GM12878 (cell line): ENCODE measurements at regions not wholly inside any gene's neighbourhood (a gene's known extent, or its start where the extent isn't known, plus 50 kb on each side); places are given as distances from the start of the nearest gene placed in this dataset.
"Not testable (repeated sequence)": the region's sequence is repeated elsewhere in the genome, so short reads cannot be mapped to it uniquely, and the experiment has no call there.

ENCODE experiments used
- CEBPB ChIP-seq, 2 experiments: fragments of 150-350 bp in 1 of 2; IDR thresholded peaks; 2 replicates each; pipeline ENCODE4 v1.6.1; 2012 to 2014; ENCODE audit warnings: low read depth in 2 of 2, low read length in 2 of 2, borderline replicate concordance in 1 of 2, inconsistent platforms in 1 of 2
- CREB1 ChIP-seq: IDR thresholded peaks from 2 replicates; pipeline ENCODE4 v1.6.1; 2012; ENCODE audit warnings: low read depth, mild to moderate bottlenecking, inconsistent platforms
- CTCF ChIP-seq, 3 experiments: IDR thresholded peaks in 2 of 3; conservative IDR thresholded peaks in 1 of 3; 2 replicates each; pipeline ENCODE4 v1.5.1; 2011; ENCODE audit warnings: low read depth in 3 of 3, low read length in 3 of 3, mild to moderate bottlenecking in 3 of 3, control low read depth in 2 of 3, moderate library complexity in 2 of 3, inconsistent platforms in 1 of 3, mixed read lengths in 1 of 3; ENCODE audit not compliant: control insufficient read depth in 2 of 3, insufficient read depth in 1 of 3; ENCODE audit errors: extremely low read depth in 1 of 3
- ETV6 ChIP-seq, 2 experiments: fragments of 450-650 bp in 1 of 2; IDR thresholded peaks in 1 of 2; conservative IDR thresholded peaks in 1 of 2; 2 replicates each; pipeline ENCODE4 v1.6.1; 2014; ENCODE audit warnings: antibody characterized with exemption in 1 of 2, borderline replicate concordance in 1 of 2, low read depth in 1 of 2, mild to moderate bottlenecking in 1 of 2, moderate library complexity in 1 of 2
- HDAC2 ChIP-seq: fragments of 200-600 bp; sonication (generic); IDR thresholded peaks from 2 replicates; pipeline ENCODE4 v1.6.1; 2017
- HDAC6 ChIP-seq: fragments of 200-600 bp; sonication (generic); IDR thresholded peaks from one replicate; pipeline ENCODE4 v1.8.0; 2017; ENCODE audit warnings: antibody characterized with exemption; ENCODE audit not compliant: unreplicated experiment
- KDM1A ChIP-seq: fragments of 200-600 bp; sonication (generic); IDR thresholded peaks from 2 replicates; pipeline ENCODE4 v1.6.1; 2016; ENCODE audit warnings: borderline replicate concordance
- REST ChIP-seq: IDR thresholded peaks from 2 replicates; pipeline ENCODE4 v1.6.1; 2012; ENCODE audit warnings: mild to moderate bottlenecking, low read depth, low read length
- YY1 ChIP-seq: IDR thresholded peaks from 2 replicates; pipeline ENCODE4 v1.6.1; 2011; ENCODE audit warnings: low read depth, mild to moderate bottlenecking, low read length

GRCh38 chr21:27929179-27929578 is 962.3 kb upstream of the ADAMTS5 start:
- not testable (repeated sequence) for TF ChIP-seq CREB1; KDM1A; ETV6 (conservative IDR thresholded peaks at IDR 0.05 in 1 of 2, IDR thresholded peaks at IDR 0.05 in 1 of 2; ENCODE audit: borderline replicate concordance in 1 of 2, low read depth in 1 of 2); YY1; CEBPB (IDR thresholded peaks at IDR 0.05; ENCODE audit: borderline replicate concordance in 1 of 2, low read depth in 2 of 2, low read length in 2 of 2); HDAC2; HDAC6; CTCF (IDR thresholded peaks at IDR 0.05 in 2 of 3, conservative IDR thresholded peaks at IDR 0.05 in 1 of 3; ENCODE audit: control insufficient read depth in 2 of 3, extremely low read depth in 1 of 3, insufficient read depth in 1 of 3, low read depth in 3 of 3, low read length in 3 of 3); REST
